HG03045 (cell line): ENCODE measurements at regions not wholly inside any gene's neighbourhood (a gene's known extent, or its start where the extent isn't known, plus 50 kb on each side); places are given as distances from the start of the nearest gene placed in this dataset.
"Not testable (repeated sequence)": the region's sequence is repeated elsewhere in the genome, so short reads cannot be mapped to it uniquely, and the experiment has no call there.

Experiments used
- ATAC-seq: cut with Tn5 transposase; IDR thresholded peaks from one replicate; pipeline ENCODE4 v1.9.1; 2021; ENCODE audit warnings: mild to moderate bottlenecking, moderate library complexity; ENCODE audit not compliant: unreplicated experiment

GRCh38 chr4:142897518-142897917, 51.4 kb upstream of the INPP4B start:
- not testable (repeated sequence) for ATAC-seq

GRCh38 chr4:142900622-142901021, 54.5 kb upstream of the INPP4B start:
- ATAC-seq = no peak

- no peak for ATAC-seq
Observed at GRCh38 chr4:142901166-142901662, 55.1 kb upstream of the INPP4B start.

GRCh38 chr4:142903617-142904016, 57.5 kb upstream of the INPP4B start:
- not testable (repeated sequence) for ATAC-seq

- ATAC-seq = no peak
Observed at GRCh38 chr4:142909908-142910307, 63.8 kb upstream of the INPP4B start.

GRCh38 chr4:142913034-142913433, 66.9 kb upstream of the INPP4B start:
- ATAC-seq = no peak

- no peak for ATAC-seq
Observed at GRCh38 chr4:142913461-142914030, 67.4 kb upstream of the INPP4B start.

GRCh38 chr4:142917678-142918077, 71.6 kb upstream of the INPP4B start:
- ATAC-seq = no peak

GRCh38 chr4:142922720-142923119, 76.6 kb upstream of the INPP4B start:
- ATAC-seq = no peak

- ATAC-seq = no peak
Observed at GRCh38 chr4:142923619-142924018, 77.5 kb upstream of the INPP4B start.

GRCh38 chr4:142925161-142925560, 79.1 kb upstream of the INPP4B start:
- no peak for ATAC-seq

- no peak for ATAC-seq
Observed at GRCh38 chr4:142927721-142928120, 81.6 kb upstream of the INPP4B start.

- no peak for ATAC-seq
Observed at GRCh38 chr4:142929526-142929925, 83.4 kb upstream of the INPP4B start.

- no peak for ATAC-seq
Observed at GRCh38 chr4:142933207-142933606, 87.1 kb upstream of the INPP4B start.

- no peak for ATAC-seq
Observed at GRCh38 chr4:142940425-142941330, 94.6 kb upstream of the INPP4B start.

- no peak for ATAC-seq
Observed at GRCh38 chr4:142944565-142944964, 98.5 kb upstream of the INPP4B start.

GRCh38 chr4:142952821-142953580, 106.9 kb upstream of the INPP4B start:
- ATAC-seq = no peak

GRCh38 chr4:142954415-142954814, 108.3 kb upstream of the INPP4B start:
- no peak for ATAC-seq

GRCh38 chr4:142955501-142955900, 109.4 kb upstream of the INPP4B start:
- ATAC-seq = no peak

- ATAC-seq = no peak
Observed at GRCh38 chr4:142959173-142959572, 113.1 kb upstream of the INPP4B start.

- no peak for ATAC-seq
Observed at GRCh38 chr4:142960126-142960525, 114.0 kb upstream of the INPP4B start.
